Mammary epithelial cell (primary cell): ENCODE measurements at regions not wholly inside any gene's neighbourhood (a gene's known extent, or its start where the extent isn't known, plus 50 kb on each side); places are given as distances from the start of the nearest gene placed in this dataset.

Source experiments
- CTCF ChIP-seq, 2 donors: IDR thresholded peaks in 1 of 2; conservative IDR thresholded peaks in 1 of 2; 2 replicates each; pipeline ENCODE4 v1.5.1; 2011 to 2012; ENCODE audit warnings: inconsistent platforms in 2 of 2, low read length in 2 of 2, mild to moderate bottlenecking in 2 of 2, control low read depth in 1 of 2, low read depth in 1 of 2; ENCODE audit not compliant: insufficient read depth in 1 of 2; ENCODE audit errors: extremely low read depth in 1 of 2
- EZH2 ChIP-seq: IDR thresholded peaks from 2 replicates; pipeline ENCODE4 v1.6.1; 2012; ENCODE audit warnings: low read length, inconsistent platforms, borderline replicate concordance

DNA sequence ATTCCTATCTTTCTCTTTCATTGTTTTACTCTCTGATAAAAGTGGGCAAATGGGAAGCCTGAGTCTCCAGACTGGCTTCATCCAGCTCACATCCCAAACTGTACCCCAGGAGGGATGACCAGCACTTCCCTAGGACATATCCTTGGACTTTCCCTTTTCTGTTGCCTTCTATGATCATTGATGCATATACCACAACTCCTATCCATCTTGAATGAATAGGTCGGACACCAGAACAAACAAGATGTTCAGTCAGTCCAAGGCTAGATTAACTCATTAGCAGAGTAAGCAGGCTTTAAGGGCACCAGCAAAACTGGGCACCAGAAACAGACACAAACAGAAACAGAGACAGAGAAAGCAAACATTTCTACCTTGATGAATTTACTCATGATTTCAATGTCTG is 159.1 kb upstream of the RGMB start:
- TF ChIP-seq CTCF (conservative IDR thresholded peaks at IDR 0.05 in 1 of 2, IDR thresholded peaks at IDR 0.05 in 1 of 2; ENCODE audit: extremely low read depth in 1 of 2, insufficient read depth in 1 of 2, low read depth in 1 of 2, low read length in 2 of 2) (no peak), EZH2 (no peak)
